Neural progenitor cell (in vitro differentiated cells): ENCODE measurements at regions not wholly inside any gene's neighbourhood (a gene's known extent, or its start where the extent isn't known, plus 50 kb on each side); places are given as distances from the start of the nearest gene placed in this dataset.

ENCODE experiments used
- DNase-seq: peaks from one replicate; pipeline ENCODE4 v3.0.0-alpha.2; 2016; ENCODE audit warnings: low spot score
- H2AFZ ChIP-seq: fragments of 200-600 bp; sonication (generic); replicated peaks from 2 replicates; pipeline ENCODE4 v1.6.1; 2016; ENCODE audit warnings: antibody characterized with exemption
- H3F3A ChIP-seq: fragments of 200-600 bp; sonication (generic); 2 replicates; pipeline ENCODE4 v1.6.1; 2016; ENCODE audit warnings: antibody characterized with exemption, low read depth
- H3K27ac ChIP-seq: fragments of 200-600 bp; sonication (generic); 2 replicates; pipeline ENCODE4 v1.5.1; 2016; ENCODE audit warnings: mild to moderate bottlenecking
- H3K27me3 ChIP-seq: fragments of 200-600 bp; sonication (generic); 2 replicates; pipeline ENCODE4 v1.6.1; 2016; ENCODE audit warnings: mild to moderate bottlenecking, moderate library complexity
- H3K36me3 ChIP-seq: fragments of 200-600 bp; sonication (generic); 2 replicates; pipeline ENCODE4 v1.5.1; 2016
- H3K4me1 ChIP-seq: fragments of 200-600 bp; sonication (generic); 2 replicates; pipeline ENCODE4 v1.6.1; 2016; ENCODE audit warnings: mixed run types
- H3K4me2 ChIP-seq: fragments of 200-600 bp; sonication (generic); 2 replicates; pipeline ENCODE4 v1.6.1; 2016
- H3K4me3 ChIP-seq: fragments of 200-600 bp; sonication (generic); 2 replicates; pipeline ENCODE4 v1.5.1; 2016
- H3K79me2 ChIP-seq: fragments of 200-600 bp; sonication (generic); 2 replicates; pipeline ENCODE4 v1.6.1; 2016; ENCODE audit warnings: low read depth
- H3K9ac ChIP-seq: fragments of 200-600 bp; sonication (generic); 2 replicates; pipeline ENCODE4 v1.6.1; 2016
- H3K9me3 ChIP-seq: fragments of 200-600 bp; sonication (generic); 2 replicates; pipeline ENCODE4 v1.5.1; 2016; ENCODE audit warnings: low read depth
- H4K20me1 ChIP-seq: fragments of 200-600 bp; sonication (generic); 2 replicates; pipeline ENCODE4 v1.6.1; 2016; ENCODE audit warnings: low read depth
- H3K27ac Mint-ChIP-seq: 3 replicates; pipeline ENCODE4 v1.8.0; 2021; ENCODE audit warnings: mixed read lengths
- H3K27me3 Mint-ChIP-seq: 2 replicates; pipeline ENCODE4 v1.8.0; 2022; ENCODE audit warnings: low read depth, mild to moderate bottlenecking, inconsistent platforms, moderate library complexity, mixed read lengths; ENCODE audit not compliant: insufficient read depth
- H3K36me3 Mint-ChIP-seq: 3 replicates; pipeline ENCODE4 v1.8.0; 2021; ENCODE audit warnings: mixed read lengths
- H3K4me1 Mint-ChIP-seq: 3 replicates; pipeline ENCODE4 v1.8.0; 2021; ENCODE audit warnings: mixed read lengths
- H3K4me3 Mint-ChIP-seq: 3 replicates; pipeline ENCODE4 v1.8.0; 2021; ENCODE audit warnings: mild to moderate bottlenecking, moderate library complexity, mixed read lengths
- H3K9me3 Mint-ChIP-seq: 3 replicates; pipeline ENCODE4 v1.8.0; 2020; ENCODE audit warnings: mixed read lengths
- EZH2 ChIP-seq: fragments of 200-600 bp; sonication (generic); IDR thresholded peaks from 2 replicates; pipeline ENCODE4 v1.6.1; 2017; ENCODE audit warnings: antibody characterized with exemption, mild to moderate bottlenecking, moderate library complexity
- EZH2phosphoT487 ChIP-seq: fragments of 200-600 bp; sonication (generic); IDR thresholded peaks from 2 replicates; pipeline ENCODE4 v1.6.1; 2017; ENCODE audit warnings: antibody characterized with exemption
- TF ChIP-seq, protein P1 (sequence below): fragments of 200-600 bp; sonication (generic); IDR thresholded peaks from 2 replicates; pipeline ENCODE4 v1.5.1; 2017; ENCODE audit warnings: antibody characterized with exemption, mild to moderate bottlenecking

DNA sequence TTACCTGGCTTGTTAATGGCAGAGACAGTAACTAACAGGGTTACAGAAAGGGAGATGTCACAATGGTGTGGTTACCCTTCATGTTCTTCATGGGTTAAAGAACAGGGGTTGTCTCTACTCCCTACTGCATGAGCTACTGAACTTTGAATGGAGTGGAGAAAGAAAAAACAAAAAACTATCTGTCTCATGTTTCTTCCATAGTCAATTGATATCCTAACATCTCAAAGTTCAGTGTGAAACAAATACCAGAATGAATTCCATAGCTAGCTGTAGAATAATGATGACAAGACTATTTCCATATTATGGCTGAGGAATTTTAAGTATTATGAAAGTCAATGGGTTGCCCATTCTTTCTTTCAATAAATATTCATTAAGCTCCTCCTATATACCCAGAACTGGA lies 161.3 kb upstream of the LPP start:
- H3K9ac ChIP-seq, result no peak overlapping the region
- H3K4me1 Mint-ChIP-seq, result peaks cover 30% of the 10 kb centered on the region
- no peak overlapping the region for H3K4me3 Mint-ChIP-seq
- no peak overlapping the region for H3K4me3 ChIP-seq
- no peak for DNase-seq
- H3K9me3 ChIP-seq, result no peaks in the 10 kb centered on the region
- no peaks in the 10 kb centered on the region for H3K36me3 ChIP-seq
- peaks cover 39% of the 10 kb centered on the region for H3K4me1 ChIP-seq
- H3K79me2 ChIP-seq, result no peaks in the 10 kb centered on the region
- no peak overlapping the region for H3K27ac Mint-ChIP-seq
- no peak overlapping the region for H2AFZ ChIP-seq
- H3F3A ChIP-seq, result peaks cover 21% of the 10 kb centered on the region
- H3K9me3 Mint-ChIP-seq, result no peaks in the 10 kb centered on the region
- no peak overlapping the region for H3K4me2 ChIP-seq
- H3K27ac ChIP-seq, result no peak overlapping the region
- H3K36me3 Mint-ChIP-seq, result no peaks in the 10 kb centered on the region
- TF ChIP-seq EZH2phosphoT487 (no peak), EZH2 (no peak)
- TF ChIP-seq, protein P1, sequence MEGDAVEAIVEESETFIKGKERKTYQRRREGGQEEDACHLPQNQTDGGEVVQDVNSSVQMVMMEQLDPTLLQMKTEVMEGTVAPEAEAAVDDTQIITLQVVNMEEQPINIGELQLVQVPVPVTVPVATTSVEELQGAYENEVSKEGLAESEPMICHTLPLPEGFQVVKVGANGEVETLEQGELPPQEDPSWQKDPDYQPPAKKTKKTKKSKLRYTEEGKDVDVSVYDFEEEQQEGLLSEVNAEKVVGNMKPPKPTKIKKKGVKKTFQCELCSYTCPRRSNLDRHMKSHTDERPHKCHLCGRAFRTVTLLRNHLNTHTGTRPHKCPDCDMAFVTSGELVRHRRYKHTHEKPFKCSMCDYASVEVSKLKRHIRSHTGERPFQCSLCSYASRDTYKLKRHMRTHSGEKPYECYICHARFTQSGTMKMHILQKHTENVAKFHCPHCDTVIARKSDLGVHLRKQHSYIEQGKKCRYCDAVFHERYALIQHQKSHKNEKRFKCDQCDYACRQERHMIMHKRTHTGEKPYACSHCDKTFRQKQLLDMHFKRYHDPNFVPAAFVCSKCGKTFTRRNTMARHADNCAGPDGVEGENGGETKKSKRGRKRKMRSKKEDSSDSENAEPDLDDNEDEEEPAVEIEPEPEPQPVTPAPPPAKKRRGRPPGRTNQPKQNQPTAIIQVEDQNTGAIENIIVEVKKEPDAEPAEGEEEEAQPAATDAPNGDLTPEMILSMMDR, result no peak
- H3K27me3 Mint-ChIP-seq, result peaks cover 2% of the 10 kb centered on the region
- no peaks in the 10 kb centered on the region for H4K20me1 ChIP-seq
- no peaks in the 10 kb centered on the region for H3K27me3 ChIP-seq

DNA sequence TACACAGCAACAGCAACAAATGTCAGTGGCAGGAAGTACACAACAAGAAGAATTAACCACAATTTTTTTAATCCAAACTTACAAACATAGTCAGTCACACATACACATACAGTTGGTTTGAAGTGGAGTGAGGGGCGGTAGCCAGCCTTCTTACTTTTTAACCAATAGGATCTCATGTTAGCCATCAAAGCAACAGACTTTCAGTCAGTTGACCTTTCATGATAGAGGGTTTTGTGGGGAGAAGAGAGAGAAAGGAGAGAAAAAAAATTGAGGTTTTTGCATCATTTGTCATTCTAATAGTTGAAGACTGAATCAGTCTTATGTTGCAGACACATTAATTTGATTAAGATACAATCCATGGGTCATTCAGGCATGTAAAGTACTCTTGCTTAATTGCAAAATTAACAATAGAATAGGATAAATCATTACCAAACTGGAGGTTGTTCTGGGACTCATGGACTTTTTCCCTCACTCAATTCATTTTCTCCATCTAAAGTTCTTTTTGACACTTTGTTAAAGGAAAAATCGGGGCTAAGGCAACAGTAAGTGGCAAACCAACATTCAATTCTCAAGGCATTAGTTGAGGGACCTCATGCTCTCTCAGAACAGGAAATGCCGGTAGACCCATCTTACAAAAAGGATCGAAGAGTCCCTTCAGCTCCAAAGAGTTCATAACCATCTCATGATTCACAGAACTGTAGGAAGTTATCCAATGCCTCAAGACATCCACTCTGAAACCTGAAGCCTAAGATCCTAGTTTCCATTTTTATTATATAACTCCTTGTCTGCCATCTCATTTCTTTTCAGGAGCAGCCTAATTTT lies 159.5 kb upstream of the LPP start:
- no peaks in the 10 kb centered on the region for H3K36me3 Mint-ChIP-seq

DNA sequence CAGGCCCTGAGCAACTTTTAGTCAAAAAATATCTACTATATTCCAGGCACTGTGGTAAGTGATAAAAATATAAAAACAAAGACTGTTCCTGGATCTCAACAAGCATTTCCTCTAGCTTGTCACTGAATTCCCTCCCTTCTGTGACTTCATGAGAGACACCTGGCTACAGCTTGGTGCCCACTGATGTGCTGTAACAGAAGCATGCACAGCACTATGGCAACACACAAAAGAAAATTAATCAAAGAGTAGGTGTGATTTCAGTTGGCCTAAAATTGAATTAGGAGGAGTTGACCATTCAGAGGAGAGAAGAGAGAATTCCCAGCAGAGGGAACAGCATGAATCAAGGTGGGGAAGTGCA lies 158.9 kb upstream of the LPP start:
- H4K20me1 ChIP-seq, result no peaks in the 10 kb centered on the region
- Mint-ChIP-seq H3K4me1 (peaks cover 24% of the 10 kb centered on the region), H3K36me3 (no peaks in the 10 kb centered on the region), H3K27me3 (peaks cover 4% of the 10 kb centered on the region), H3K4me3 (no peak overlapping the region), H3K9me3 (no peaks in the 10 kb centered on the region), H3K27ac (no peak overlapping the region)
- no peak overlapping the region for H3K4me2 ChIP-seq
- H3K27me3 ChIP-seq, result no peaks in the 10 kb centered on the region
- no peaks in the 10 kb centered on the region for H3K9me3 ChIP-seq
- DNase-seq, result no peak
- TF ChIP-seq EZH2phosphoT487 (no peak), EZH2 (no peak)
- TF ChIP-seq, protein P1, result no peak
- H3F3A ChIP-seq, result peaks cover 9% of the 10 kb centered on the region
- H3K4me3 ChIP-seq, result no peak overlapping the region
- H2AFZ ChIP-seq, result no peak overlapping the region
- no peak overlapping the region for H3K27ac ChIP-seq
- H3K9ac ChIP-seq, result no peak overlapping the region
- peaks cover 29% of the 10 kb centered on the region for H3K4me1 ChIP-seq
- no peaks in the 10 kb centered on the region for H3K36me3 ChIP-seq
- no peaks in the 10 kb centered on the region for H3K79me2 ChIP-seq

More for the DNA sequence above, 159.5 kb upstream of the LPP start:
- Mint-ChIP-seq H3K9me3 (no peaks in the 10 kb centered on the region), H3K4me1 (peaks cover 29% of the 10 kb centered on the region), H3K4me3 (no peak overlapping the region), H3K27ac (no peak overlapping the region), H3K27me3 (peaks cover 4% of the 10 kb centered on the region)
- Histone ChIP-seq H3K79me2 (no peaks in the 10 kb centered on the region), H2AFZ (no peak overlapping the region), H3K4me2 (no peak overlapping the region), H3K9ac (no peak overlapping the region), H3F3A (peaks cover 15% of the 10 kb centered on the region), H4K20me1 (no peaks in the 10 kb centered on the region), H3K27me3 (no peaks in the 10 kb centered on the region), H3K9me3 (no peaks in the 10 kb centered on the region), H3K4me3 (no peak overlapping the region), H3K4me1 (peaks cover 34% of the 10 kb centered on the region), H3K27ac (no peak overlapping the region), H3K36me3 (no peaks in the 10 kb centered on the region)
- no peak for DNase-seq
- TF ChIP-seq, protein P1, result no peak
- TF ChIP-seq EZH2phosphoT487, result no peak
